HL-60 (cell line): ENCODE measurements at regions not wholly inside any gene's neighbourhood (a gene's known extent, or its start where the extent isn't known, plus 50 kb on each side); places are given as distances from the start of the nearest gene placed in this dataset.

Source experiments
- CTCF ChIP-seq: IDR thresholded peaks from one replicate; pipeline ENCODE4 v1.5.1; 2011; ENCODE audit warnings: low read length, control low read depth, inconsistent platforms; ENCODE audit not compliant: insufficient read depth
- GABPA ChIP-seq: IDR thresholded peaks from 2 replicates; pipeline ENCODE4 v1.6.1; 2012; ENCODE audit warnings: low read depth
- POLR2AphosphoS5 ChIP-seq: IDR thresholded peaks from 2 replicates; pipeline ENCODE4 v1.6.1; 2012; ENCODE audit warnings: low read depth
- REST ChIP-seq: IDR thresholded peaks from 2 replicates; pipeline ENCODE4 v1.6.1; 2012; ENCODE audit warnings: low read depth; ENCODE audit not compliant: insufficient replicate concordance

- no peak for TF ChIP-seq CTCF
- TF ChIP-seq POLR2AphosphoS5 = no peak
- no peak for TF ChIP-seq GABPA
- no peak for TF ChIP-seq REST
Measured at GRCh38 chr20:7687065-7687464, 253.2 kb downstream of the HAO1 start.
